ENCODE measurements at regions not wholly inside any gene's neighbourhood (a gene's known extent, or its start where the extent isn't known, plus 50 kb on each side); places are given as distances from the start of the nearest gene placed in this dataset.

GRCh38 chr9:30913331-30913730, 1471.1 kb upstream of the ACO1 start:
- DNase-seq, result no peak
- intact Hi-C loops (cut with DNase I; ENCODE audit: low total_unique reads), result no loop called here
- Histone ChIP-seq H3K27me3 (no peaks in the 10 kb centered on the region), H3K27ac (no peak overlapping the region), H3K4me1 (no peaks in the 10 kb centered on the region), H3K36me3 (ENCODE audit: low read depth, missing control alignments) (no peaks in the 10 kb centered on the region), H3K9me3 (no peaks in the 10 kb centered on the region), H3K4me3 (no peak overlapping the region)
- WGBS, 2 donors, result 73 to 81% methylated on average over 3 of the region's 3 CpGs
- TF ChIP-seq, protein P1, sequence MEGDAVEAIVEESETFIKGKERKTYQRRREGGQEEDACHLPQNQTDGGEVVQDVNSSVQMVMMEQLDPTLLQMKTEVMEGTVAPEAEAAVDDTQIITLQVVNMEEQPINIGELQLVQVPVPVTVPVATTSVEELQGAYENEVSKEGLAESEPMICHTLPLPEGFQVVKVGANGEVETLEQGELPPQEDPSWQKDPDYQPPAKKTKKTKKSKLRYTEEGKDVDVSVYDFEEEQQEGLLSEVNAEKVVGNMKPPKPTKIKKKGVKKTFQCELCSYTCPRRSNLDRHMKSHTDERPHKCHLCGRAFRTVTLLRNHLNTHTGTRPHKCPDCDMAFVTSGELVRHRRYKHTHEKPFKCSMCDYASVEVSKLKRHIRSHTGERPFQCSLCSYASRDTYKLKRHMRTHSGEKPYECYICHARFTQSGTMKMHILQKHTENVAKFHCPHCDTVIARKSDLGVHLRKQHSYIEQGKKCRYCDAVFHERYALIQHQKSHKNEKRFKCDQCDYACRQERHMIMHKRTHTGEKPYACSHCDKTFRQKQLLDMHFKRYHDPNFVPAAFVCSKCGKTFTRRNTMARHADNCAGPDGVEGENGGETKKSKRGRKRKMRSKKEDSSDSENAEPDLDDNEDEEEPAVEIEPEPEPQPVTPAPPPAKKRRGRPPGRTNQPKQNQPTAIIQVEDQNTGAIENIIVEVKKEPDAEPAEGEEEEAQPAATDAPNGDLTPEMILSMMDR (IDR thresholded peaks at IDR 0.05), result no peak
- TF ChIP-seq POLR2A (IDR thresholded peaks at IDR 0.05), result no peak

DNA sequence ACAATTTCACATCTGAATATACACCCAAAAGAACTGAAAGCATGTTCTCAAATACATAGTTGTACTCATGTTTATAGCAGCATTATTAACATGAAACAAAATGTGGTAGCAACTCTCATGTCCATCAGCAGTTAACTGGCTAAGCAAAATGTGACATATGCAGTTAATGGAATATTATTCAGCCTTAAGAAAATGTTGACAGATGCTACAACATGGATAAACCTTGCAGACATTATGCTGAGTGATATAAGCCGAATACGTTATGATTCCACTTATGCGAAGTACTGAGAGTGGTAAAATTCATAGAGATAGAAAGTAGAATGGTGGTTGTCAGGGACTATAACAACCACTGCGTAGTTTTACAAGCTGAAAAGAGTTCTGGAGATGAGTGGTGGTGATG, 1469.0 kb upstream of the ACO1 start:
- WGBS, 2 donors, result 90 to 95% methylated on average over 4 of the region's 4 CpGs
- no peaks in the 10 kb centered on the region for H3K27me3 ChIP-seq
- no peaks in the 10 kb centered on the region for H3K4me1 ChIP-seq
- H3K27ac ChIP-seq, result no peak overlapping the region
- no peaks in the 10 kb centered on the region for H3K9me3 ChIP-seq
- intact Hi-C loops (cut with DNase I; ENCODE audit: low total_unique reads), result no loop called here
- TF ChIP-seq, protein P1 (IDR thresholded peaks at IDR 0.05), result no peak
- no peak for TF ChIP-seq POLR2A (IDR thresholded peaks at IDR 0.05)
- H3K36me3 ChIP-seq (ENCODE audit: low read depth, missing control alignments), result no peaks in the 10 kb centered on the region
- no peak for DNase-seq
- no peak overlapping the region for H3K4me3 ChIP-seq

DNA sequence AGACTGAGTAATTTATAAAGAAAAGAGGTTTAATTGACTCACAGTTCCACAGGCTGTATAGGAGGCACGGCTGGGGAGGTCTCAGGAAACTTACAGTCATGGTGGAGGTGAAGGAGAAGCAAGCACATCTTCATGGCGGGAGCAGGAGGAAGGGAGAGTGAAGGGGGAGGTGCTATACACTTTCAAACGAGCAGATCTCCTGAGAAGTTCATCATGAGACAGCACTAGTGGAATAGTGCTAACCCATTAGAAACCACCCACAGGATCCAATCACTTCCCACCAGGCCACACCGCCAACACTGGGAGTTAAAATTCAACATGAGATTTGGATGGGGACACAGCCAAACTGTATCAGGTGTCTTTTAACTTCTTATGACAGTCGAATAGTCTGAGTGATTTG, 1459.3 kb upstream of the ACO1 start:
- no peak for DNase-seq
- Histone ChIP-seq H3K9me3 (no peaks in the 10 kb centered on the region), H3K27ac (no peak overlapping the region), H3K4me3 (no peak overlapping the region), H3K36me3 (ENCODE audit: low read depth, missing control alignments) (no peaks in the 10 kb centered on the region), H3K27me3 (no peaks in the 10 kb centered on the region), H3K4me1 (no peaks in the 10 kb centered on the region)
- 75 to 79% methylated on average over 5 of the region's 5 CpGs for WGBS, 2 donors
- intact Hi-C loops (cut with DNase I; ENCODE audit: low total_unique reads), result no loop called here
- no peak for TF ChIP-seq POLR2A (IDR thresholded peaks at IDR 0.05)
- TF ChIP-seq, protein P1 (IDR thresholded peaks at IDR 0.05), result no peak

DNA sequence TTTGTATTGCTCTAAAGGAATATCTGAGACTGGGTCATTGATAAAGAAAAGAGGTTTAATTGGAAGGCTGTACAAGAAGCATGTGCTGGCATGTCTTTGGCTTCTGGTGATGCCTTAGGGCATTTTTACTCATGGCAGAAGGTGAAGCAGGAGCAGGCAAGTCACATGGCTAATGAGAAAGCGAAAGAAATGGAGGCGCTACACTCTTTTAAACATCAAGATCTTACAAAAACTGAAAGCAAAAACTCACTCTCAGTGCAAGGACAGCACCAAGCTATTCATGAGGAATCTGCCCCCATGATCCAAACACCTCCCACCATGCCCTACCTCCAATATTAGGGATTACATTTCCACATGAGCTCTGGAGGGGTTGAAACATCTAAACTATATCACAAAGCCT, 1458.8 kb upstream of the ACO1 start:
- DNase-seq, result no peak
- WGBS, 2 donors, result 94 to 97% methylated on average over 2 of the region's 2 CpGs
- Histone ChIP-seq H3K4me1 (no peaks in the 10 kb centered on the region), H3K9me3 (no peaks in the 10 kb centered on the region), H3K4me3 (no peak overlapping the region), H3K36me3 (ENCODE audit: low read depth, missing control alignments) (no peaks in the 10 kb centered on the region), H3K27me3 (no peaks in the 10 kb centered on the region), H3K27ac (no peak overlapping the region)
- intact Hi-C loops (cut with DNase I; ENCODE audit: low total_unique reads), result no loop called here
- TF ChIP-seq POLR2A (IDR thresholded peaks at IDR 0.05), result no peak
- TF ChIP-seq, protein P1 (IDR thresholded peaks at IDR 0.05), result no peak

GRCh38 chr9:30928045-30928444, 1456.4 kb upstream of the ACO1 start:
- intact Hi-C loops (cut with DNase I; ENCODE audit: low total_unique reads), result no loop called here
- WGBS, 2 donors, result 74 to 80% methylated on average over 4 of the region's 4 CpGs
- DNase-seq, result no peak

More at GRCh38 chr9:30928045-30928444, 1456.4 kb upstream of the ACO1 start:
- no peak for TF ChIP-seq POLR2A (IDR thresholded peaks at IDR 0.05)
- TF ChIP-seq, protein P1 (IDR thresholded peaks at IDR 0.05), result no peak
- no peak overlapping the region for H3K27ac ChIP-seq
- H3K4me1 ChIP-seq, result no peaks in the 10 kb centered on the region
- no peaks in the 10 kb centered on the region for H3K27me3 ChIP-seq
- no peaks in the 10 kb centered on the region for H3K9me3 ChIP-seq
- H3K4me3 ChIP-seq, result no peak overlapping the region
- H3K36me3 ChIP-seq (ENCODE audit: low read depth, missing control alignments), result no peaks in the 10 kb centered on the region

All from testis (tissue), 2 donors.